ENCODE measurements at regions not wholly inside any gene's neighbourhood (a gene's known extent, or its start where the extent isn't known, plus 50 kb on each side); places are given as distances from the start of the nearest gene placed in this dataset.
"Not testable (repeated sequence)": the region's sequence is repeated elsewhere in the genome, so short reads cannot be mapped to it uniquely, and the experiment has no call there.

DNA sequence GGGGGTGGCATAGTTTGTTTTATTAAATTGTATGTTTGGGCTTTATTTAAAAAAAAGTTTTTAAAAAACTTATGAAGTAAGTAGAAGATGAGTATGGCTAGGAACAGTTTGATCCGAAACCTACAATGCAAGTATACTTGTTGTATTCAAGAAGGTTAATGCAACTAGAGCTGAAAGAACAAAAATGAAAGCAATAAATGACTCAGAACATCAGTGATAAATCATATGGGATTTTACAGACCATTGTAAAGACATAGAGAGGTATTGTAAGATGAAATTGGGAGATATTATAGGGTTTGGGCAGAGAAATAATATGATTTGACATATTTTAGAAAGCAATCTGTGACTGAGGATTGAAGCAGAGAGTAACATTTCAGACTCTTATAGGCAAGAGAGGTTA lies 1135.3 kb downstream of the SLITRK5 start:
- ATAC-seq: no peak
- H3K9me3 ChIP-seq (ENCODE audit: control insufficient read depth, low read length, poor library complexity, severe bottlenecking): no peaks in the 10 kb centered on the region
- H3K27ac Mint-ChIP-seq: no peak overlapping the region
- H3K27me3 Mint-ChIP-seq: no peaks in the 10 kb centered on the region
- no peaks in the 10 kb centered on the region for H3K36me3 Mint-ChIP-seq (ENCODE audit: low read depth)
- DNase-seq: no peak
- no peak overlapping the region for H3K4me3 Mint-ChIP-seq
- H3K4me1 Mint-ChIP-seq: no peaks in the 10 kb centered on the region

DNA sequence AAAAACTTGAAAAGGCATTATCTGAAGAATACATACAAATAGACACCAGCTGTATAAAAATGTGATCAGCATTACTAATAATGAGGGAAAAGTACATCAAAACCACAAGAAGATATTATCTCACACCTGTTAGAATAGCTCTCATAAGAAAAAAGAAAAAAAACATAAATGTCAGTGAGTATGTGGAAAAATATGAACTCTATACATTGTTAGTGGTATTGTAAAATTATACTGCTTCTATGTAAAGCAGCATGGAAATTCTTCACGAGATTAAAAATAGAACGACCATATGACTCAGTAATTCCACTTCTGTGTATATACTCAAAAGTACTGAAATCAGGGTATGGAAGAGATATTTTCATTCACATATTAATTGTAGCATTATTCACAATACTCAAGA lies 1146.4 kb downstream of the SLITRK5 start:
- DNase-seq (no peak), ATAC-seq (no peak)
- Mint-ChIP-seq H3K27me3 (no peaks in the 10 kb centered on the region), H3K4me1 (no peaks in the 10 kb centered on the region), H3K4me3 (no peak overlapping the region), H3K27ac (no peak overlapping the region), H3K36me3 (ENCODE audit: low read depth) (no peaks in the 10 kb centered on the region)
- no peaks in the 10 kb centered on the region for H3K9me3 ChIP-seq (ENCODE audit: control insufficient read depth, low read length, poor library complexity, severe bottlenecking)

DNA sequence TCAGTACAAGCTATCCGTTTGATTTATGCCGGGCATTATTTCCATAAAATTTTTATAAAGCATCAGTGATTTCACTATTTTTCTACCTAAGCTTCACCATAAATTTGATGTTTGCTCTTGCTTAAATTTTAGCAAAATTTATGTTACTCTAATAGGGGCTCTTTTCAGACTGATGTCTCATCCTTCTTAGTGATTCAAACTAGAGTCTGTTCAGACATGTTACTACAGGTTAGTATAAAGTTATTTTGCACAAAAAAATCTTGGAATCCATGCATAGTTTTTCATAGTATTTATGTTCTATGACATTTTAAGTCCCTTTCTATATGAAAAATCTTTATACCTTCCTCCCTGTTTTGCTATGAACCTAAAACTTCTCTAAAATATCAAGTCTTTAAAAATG lies 1151.9 kb downstream of the SLITRK5 start:
- ATAC-seq: no peak
- Mint-ChIP-seq H3K36me3 (ENCODE audit: low read depth) (no peaks in the 10 kb centered on the region), H3K27ac (no peak overlapping the region), H3K27me3 (no peaks in the 10 kb centered on the region), H3K4me1 (no peaks in the 10 kb centered on the region), H3K4me3 (no peak overlapping the region)
- no peaks in the 10 kb centered on the region for H3K9me3 ChIP-seq (ENCODE audit: control insufficient read depth, low read length, poor library complexity, severe bottlenecking)
- no peak for DNase-seq

DNA sequence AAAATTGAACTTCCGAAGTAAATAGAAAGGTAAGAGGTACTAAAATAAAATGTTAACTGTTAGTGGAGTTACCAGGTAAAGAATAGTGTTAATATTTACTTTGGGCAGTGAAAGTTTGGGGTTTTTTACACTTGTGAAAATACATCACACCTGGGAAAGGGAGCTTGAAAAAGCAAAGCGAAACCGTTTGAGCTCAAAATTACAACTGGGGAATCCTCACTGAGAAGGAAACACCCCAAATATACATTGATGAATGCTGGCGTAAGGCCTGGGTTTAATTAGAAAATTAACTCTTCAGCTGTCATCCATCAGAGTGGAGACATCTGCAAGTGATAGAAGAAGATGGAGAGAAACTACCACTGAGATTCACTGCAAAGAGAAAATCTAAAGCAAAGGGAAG lies 1153.0 kb downstream of the SLITRK5 start:
- no peak for ATAC-seq
- H3K27ac Mint-ChIP-seq: no peak overlapping the region
- no peaks in the 10 kb centered on the region for H3K36me3 Mint-ChIP-seq (ENCODE audit: low read depth)
- H3K4me1 Mint-ChIP-seq: no peaks in the 10 kb centered on the region
- DNase-seq: no peak
- no peaks in the 10 kb centered on the region for H3K9me3 ChIP-seq (ENCODE audit: control insufficient read depth, low read length, poor library complexity, severe bottlenecking)
- no peaks in the 10 kb centered on the region for H3K27me3 Mint-ChIP-seq
- no peak overlapping the region for H3K4me3 Mint-ChIP-seq

DNA sequence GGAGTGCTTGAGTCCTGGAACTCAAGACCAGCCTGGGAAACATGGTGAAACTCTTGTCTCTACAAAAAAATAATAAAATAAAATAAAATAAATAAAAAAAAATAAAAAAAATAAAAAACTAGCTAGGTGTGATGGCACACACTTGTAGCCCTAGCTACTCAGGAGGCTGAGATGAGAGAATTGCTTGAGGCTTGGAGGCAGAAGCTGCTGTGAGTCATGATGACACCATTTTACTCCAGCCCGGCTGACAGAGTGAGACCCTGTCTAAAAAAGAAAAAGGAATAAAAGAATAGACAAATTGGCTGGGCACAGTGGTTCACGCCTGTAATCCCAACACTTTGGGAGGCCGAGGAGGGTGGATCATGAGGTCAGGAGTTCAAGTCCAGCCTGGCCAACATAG lies 1168.9 kb downstream of the SLITRK5 start:
- H3K4me1 Mint-ChIP-seq: no peaks in the 10 kb centered on the region
- H3K4me3 Mint-ChIP-seq: no peak overlapping the region
- DNase-seq (no peak), ATAC-seq (no peak)
- H3K27ac Mint-ChIP-seq: no peak overlapping the region
- no peaks in the 10 kb centered on the region for H3K36me3 Mint-ChIP-seq (ENCODE audit: low read depth)
- H3K27me3 Mint-ChIP-seq: no peaks in the 10 kb centered on the region
- no peaks in the 10 kb centered on the region for H3K9me3 ChIP-seq (ENCODE audit: control insufficient read depth, low read length, poor library complexity, severe bottlenecking)

DNA sequence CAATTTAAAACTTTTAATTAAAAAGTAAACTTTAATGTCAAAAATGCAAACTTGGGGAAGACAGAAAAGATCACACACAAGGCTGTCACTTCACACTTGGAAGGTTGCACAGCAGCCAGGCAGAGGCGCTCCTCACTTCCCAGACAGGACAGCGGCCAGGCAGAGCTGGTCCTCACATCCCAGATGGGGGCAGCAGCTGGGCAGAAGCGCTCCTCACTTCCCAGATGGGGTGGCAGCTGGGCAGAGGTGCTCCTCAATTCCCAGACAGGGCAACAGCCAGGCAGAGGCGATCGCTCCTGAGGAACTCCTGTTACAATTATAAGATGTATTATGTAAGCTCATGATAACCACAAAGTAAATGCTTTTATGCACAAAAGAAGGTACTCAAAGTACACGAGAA lies 1181.1 kb downstream of the SLITRK5 start:
- DNase-seq, H3K27me3 Mint-ChIP-seq: not testable (repeated sequence)

DNA sequence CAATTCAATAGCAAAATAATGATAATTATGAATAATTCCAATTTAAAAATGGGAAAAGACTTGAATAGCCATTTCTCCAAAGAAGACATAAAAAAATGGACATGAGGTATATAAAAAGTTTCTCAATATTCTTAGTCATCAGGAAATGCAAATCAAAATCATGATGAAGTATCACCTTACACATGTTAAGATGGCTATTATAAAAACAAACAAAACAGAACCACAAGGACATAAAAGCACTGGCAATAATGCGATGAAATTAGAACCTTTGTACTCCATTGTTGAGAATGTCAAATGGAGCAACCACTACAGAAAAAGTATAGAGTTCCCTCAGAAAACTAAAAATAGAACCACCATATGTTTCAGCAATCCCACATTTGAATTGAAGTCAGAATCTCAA lies 1186.1 kb downstream of the SLITRK5 start:
- H3K4me1 Mint-ChIP-seq: no peaks in the 10 kb centered on the region
- H3K27me3 Mint-ChIP-seq: no peaks in the 10 kb centered on the region
- no peak overlapping the region for H3K4me3 Mint-ChIP-seq
- H3K9me3 ChIP-seq (ENCODE audit: control insufficient read depth, low read length, poor library complexity, severe bottlenecking): no peaks in the 10 kb centered on the region
- no peak for DNase-seq
- H3K36me3 Mint-ChIP-seq (ENCODE audit: low read depth): no peaks in the 10 kb centered on the region
- ATAC-seq: no peak
- no peak overlapping the region for H3K27ac Mint-ChIP-seq

More for the DNA sequence above, 1181.1 kb downstream of the SLITRK5 start:
- H3K4me3 Mint-ChIP-seq; ATAC-seq; H3K4me1 Mint-ChIP-seq; H3K27ac Mint-ChIP-seq; H3K36me3 Mint-ChIP-seq (ENCODE audit: low read depth); H3K9me3 ChIP-seq (ENCODE audit: control insufficient read depth, low read length, poor library complexity, severe bottlenecking): not testable (repeated sequence)

DNA sequence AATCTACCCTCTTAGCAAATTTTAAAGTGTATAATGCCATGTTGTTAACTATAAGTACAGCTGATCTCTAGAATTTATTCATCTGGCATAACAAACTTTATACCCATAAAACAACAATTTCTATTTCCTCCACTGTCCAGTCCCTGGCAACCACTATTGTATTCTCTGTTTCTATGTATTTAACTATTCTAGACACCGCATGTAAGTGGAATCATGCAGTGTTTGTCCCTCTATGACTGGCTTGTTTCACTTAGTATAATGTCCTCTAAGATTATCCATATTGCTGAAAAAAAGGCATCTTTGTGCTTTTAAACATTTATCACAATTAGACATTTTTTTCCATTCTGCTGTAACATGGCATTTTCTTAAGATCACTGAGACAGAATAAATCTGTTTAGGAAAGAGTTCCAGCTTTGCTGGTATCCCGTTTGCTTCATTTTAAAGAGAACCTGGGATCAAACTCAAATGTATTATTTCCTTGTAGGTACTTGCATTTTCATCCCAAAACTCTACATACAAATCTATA lies 1191.0 kb downstream of the SLITRK5 start:
- Mint-ChIP-seq H3K4me1 (no peaks in the 10 kb centered on the region), H3K27ac (no peak overlapping the region), H3K4me3 (no peak overlapping the region), H3K27me3 (no peaks in the 10 kb centered on the region), H3K36me3 (ENCODE audit: low read depth) (no peaks in the 10 kb centered on the region)
- ATAC-seq (no peak), DNase-seq (no peak)
- no peaks in the 10 kb centered on the region for H3K9me3 ChIP-seq (ENCODE audit: control insufficient read depth, low read length, poor library complexity, severe bottlenecking)

DNA sequence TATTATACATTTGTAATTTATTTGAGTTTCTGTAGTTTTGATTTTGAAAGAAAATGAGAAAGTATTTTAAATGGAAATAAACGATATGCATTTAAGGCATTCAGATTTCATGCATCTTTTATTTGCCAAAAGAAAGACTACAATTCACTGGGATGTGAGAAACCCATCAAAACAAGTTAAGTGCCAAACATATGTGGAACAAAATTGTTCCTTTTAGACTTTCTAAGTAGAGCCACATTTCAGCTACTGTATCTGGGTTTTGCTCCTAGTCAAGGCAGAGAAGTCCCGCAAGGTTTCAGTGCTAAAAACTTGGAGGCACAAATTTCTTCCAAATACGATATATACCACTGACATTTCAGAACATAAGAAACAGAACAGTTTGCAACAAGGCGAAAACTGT lies 1191.9 kb downstream of the SLITRK5 start:
- no peak overlapping the region for H3K4me3 Mint-ChIP-seq
- H3K36me3 Mint-ChIP-seq (ENCODE audit: low read depth): no peaks in the 10 kb centered on the region
- H3K27ac Mint-ChIP-seq: no peak overlapping the region
- H3K9me3 ChIP-seq (ENCODE audit: control insufficient read depth, low read length, poor library complexity, severe bottlenecking): no peaks in the 10 kb centered on the region
- ATAC-seq: no peak
- H3K4me1 Mint-ChIP-seq: no peaks in the 10 kb centered on the region
- no peaks in the 10 kb centered on the region for H3K27me3 Mint-ChIP-seq
- no peak for DNase-seq

DNA sequence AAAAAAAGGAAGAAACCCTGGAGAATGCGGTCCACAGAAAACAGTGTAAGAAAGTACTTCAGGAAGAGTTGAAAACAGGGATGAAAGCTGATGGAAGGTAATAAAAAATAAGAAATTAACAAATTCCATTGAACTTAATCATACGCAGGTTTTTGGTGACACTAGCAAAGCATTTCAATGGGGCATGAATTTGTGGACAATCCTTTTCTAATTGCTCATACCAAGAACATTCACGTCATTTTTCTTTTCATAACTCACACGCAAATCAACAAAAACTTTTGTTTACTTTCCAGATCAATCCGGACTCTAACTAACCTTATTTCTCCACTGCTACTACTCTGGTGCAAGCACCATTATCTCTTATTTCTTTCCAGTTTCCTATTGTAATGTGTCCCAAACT lies 1195.0 kb downstream of the SLITRK5 start:
- no peaks in the 10 kb centered on the region for H3K27me3 Mint-ChIP-seq
- H3K27ac Mint-ChIP-seq: no peak overlapping the region
- ATAC-seq (no peak), DNase-seq (no peak)
- no peak overlapping the region for H3K4me3 Mint-ChIP-seq
- no peaks in the 10 kb centered on the region for H3K36me3 Mint-ChIP-seq (ENCODE audit: low read depth)
- no peaks in the 10 kb centered on the region for H3K4me1 Mint-ChIP-seq
- no peaks in the 10 kb centered on the region for H3K9me3 ChIP-seq (ENCODE audit: control insufficient read depth, low read length, poor library complexity, severe bottlenecking)

DNA sequence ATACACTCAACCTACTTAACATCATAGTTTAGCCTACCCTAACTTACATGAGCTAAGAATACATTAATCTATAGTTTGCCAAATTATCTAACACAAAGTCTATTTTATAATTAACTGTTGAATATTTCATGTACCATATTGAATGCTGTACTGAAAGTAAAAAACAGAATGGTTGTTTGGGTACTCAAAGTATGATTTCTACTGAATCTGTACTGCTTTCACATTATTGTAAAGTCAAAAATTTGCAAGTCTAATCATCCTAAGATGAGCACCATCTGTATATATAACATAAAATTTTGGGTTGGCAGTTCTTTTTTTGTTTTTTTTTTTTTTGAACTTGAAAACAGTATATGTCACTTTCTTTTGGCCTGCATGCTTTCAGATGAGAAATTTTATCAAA lies 1212.6 kb downstream of the SLITRK5 start:
- no peaks in the 10 kb centered on the region for H3K27me3 Mint-ChIP-seq
- no peaks in the 10 kb centered on the region for H3K4me1 Mint-ChIP-seq
- ATAC-seq: no peak
- no peaks in the 10 kb centered on the region for H3K9me3 ChIP-seq (ENCODE audit: control insufficient read depth, low read length, poor library complexity, severe bottlenecking)
- no peak for DNase-seq
- H3K27ac Mint-ChIP-seq: no peak overlapping the region
- H3K4me3 Mint-ChIP-seq: no peak overlapping the region
- H3K36me3 Mint-ChIP-seq (ENCODE audit: low read depth): no peaks in the 10 kb centered on the region

DNA sequence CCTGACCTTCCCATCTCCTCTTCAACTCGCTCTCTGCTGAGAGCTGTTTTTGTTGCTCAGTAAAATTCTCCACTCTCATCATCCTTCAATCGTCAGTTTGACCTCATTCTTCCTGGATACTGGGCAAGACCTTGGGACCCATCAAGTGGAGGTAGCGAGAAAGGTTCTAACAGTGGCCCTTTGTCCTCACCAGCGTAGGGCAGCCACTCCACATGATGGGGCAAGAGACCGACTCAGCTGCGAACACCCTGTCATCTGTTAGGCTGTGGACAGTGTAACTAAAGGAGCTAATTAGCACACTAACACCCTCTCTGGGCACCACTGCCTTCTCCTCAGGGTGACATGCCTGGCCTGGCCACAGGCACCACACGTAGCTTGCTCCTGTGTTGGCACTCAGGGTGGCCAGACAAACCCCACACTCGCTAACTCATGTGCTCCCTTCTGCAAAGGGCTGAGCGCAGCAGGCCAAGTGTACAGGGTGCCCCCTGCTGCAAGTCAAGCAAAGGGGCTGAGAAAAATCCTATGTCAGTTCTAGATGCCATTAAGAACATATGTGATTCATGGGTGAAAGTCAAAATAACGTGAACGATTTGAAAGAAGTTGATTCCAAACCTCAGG lies 1216.0 kb downstream of the SLITRK5 start:
- no peak overlapping the region for H3K27ac Mint-ChIP-seq
- ATAC-seq (no peak), DNase-seq (no peak)
- no peaks in the 10 kb centered on the region for H3K27me3 Mint-ChIP-seq
- H3K36me3 Mint-ChIP-seq (ENCODE audit: low read depth): no peaks in the 10 kb centered on the region
- H3K4me1 Mint-ChIP-seq: no peaks in the 10 kb centered on the region
- no peak overlapping the region for H3K4me3 Mint-ChIP-seq
- H3K9me3 ChIP-seq (ENCODE audit: control insufficient read depth, low read length, poor library complexity, severe bottlenecking): no peaks in the 10 kb centered on the region

DNA sequence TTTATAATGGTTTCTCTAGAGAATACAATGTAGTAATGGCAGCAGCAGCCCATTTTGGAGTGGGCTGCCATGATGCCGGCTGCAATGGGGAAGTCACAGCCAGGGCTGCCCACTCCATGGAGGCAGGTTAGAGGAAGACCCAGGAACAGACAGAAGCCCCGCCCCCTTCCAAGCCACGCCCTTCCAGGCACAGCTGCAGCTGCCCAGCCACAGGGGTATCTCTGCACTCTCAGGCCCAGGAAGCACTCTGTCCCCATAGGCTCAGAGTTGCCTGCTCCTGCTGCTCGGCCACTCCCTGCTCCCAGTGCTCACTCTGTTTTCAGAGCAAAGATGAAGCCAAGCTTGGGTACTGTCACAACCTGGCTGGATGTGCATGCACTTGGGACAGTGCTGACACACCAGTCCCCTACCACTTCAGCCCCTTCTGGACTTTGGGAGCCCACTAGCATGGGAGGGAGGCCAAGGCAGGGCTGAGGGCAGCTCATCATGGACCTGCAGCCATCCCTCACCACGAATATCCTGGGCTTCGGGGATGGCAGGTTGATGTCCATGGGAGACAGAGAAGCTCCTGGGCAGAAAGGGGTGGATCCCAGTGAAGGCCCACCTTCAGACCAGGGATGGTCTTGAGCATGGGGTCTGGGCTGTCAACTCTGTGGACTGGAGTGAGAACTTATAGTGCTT lies 1224.2 kb downstream of the SLITRK5 start:
- ATAC-seq (no peak), DNase-seq (no peak)
- H3K9me3 ChIP-seq (ENCODE audit: control insufficient read depth, low read length, poor library complexity, severe bottlenecking): no peaks in the 10 kb centered on the region
- H3K4me3 Mint-ChIP-seq: no peak overlapping the region
- no peaks in the 10 kb centered on the region for H3K4me1 Mint-ChIP-seq
- H3K27ac Mint-ChIP-seq: no peak overlapping the region
- no peaks in the 10 kb centered on the region for H3K36me3 Mint-ChIP-seq (ENCODE audit: low read depth)
- H3K27me3 Mint-ChIP-seq: no peaks in the 10 kb centered on the region

DNA sequence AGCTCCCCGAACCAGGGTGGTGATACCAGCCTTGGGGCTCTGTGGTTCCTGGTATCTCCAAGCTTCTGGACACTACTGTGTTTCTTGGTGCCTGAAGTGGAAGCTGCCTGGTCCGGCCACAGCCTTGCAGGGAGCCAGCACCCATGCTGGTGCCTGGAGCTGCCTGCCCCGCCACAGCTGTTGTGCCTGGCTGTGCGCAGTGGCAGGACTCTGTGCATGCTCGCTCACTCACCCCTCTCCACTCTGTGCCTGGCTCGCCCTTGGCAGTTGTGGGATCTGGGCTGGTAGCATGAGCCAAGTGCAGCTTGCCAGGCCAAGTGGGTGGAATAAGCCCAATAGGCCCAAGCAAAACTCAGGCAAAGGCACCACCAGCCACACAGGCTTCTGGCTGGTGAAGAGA lies 1225.3 kb downstream of the SLITRK5 start:
- no peak for DNase-seq
- ATAC-seq: no peak
- H3K27me3 Mint-ChIP-seq: no peaks in the 10 kb centered on the region

More for the DNA sequence above, 1225.3 kb downstream of the SLITRK5 start:
- no peaks in the 10 kb centered on the region for H3K9me3 ChIP-seq (ENCODE audit: control insufficient read depth, low read length, poor library complexity, severe bottlenecking)
- Mint-ChIP-seq H3K4me1 (no peaks in the 10 kb centered on the region), H3K36me3 (ENCODE audit: low read depth) (no peaks in the 10 kb centered on the region), H3K4me3 (no peak overlapping the region), H3K27ac (no peak overlapping the region)

All from T-helper 17 cell (primary cell).